ENCODE measurements at regions not wholly inside any gene's neighbourhood (a gene's known extent, or its start where the extent isn't known, plus 50 kb on each side); places are given as distances from the start of the nearest gene placed in this dataset.

DNA sequence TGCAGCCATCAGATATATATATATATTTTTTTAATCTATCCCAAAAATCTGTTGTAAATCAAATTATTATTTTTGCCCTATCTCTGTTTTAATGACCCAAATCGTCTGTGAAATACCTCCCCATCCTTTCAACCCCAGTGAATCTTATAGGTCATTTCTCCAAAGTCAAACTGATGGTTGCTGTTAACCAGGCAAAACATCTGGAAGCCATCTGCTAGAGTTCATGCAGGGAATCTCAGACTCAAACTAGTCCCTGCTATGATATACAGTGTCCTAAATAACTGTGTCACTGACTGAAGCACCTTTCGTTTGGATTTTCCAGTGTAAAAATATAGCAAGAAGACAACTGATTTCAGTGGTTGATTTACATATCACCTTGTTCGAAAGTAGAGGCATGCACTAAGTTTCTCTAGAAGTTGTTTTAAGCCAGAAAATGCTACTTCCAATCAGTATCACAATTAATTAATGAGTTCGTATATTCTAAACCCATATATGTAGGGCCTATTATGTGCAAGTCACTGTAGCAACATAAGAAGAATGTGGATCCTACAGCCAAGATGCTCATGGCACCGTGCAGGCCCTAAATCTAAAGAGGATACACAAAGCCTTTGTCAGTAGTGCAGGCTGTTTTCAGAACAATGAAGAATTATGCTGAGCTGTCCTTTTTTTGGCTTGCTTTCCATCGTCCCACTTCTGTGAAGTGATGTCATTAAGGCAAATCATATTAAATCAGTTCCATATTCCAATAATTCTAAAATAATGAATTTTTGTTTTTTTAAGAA is 566.0 kb downstream of the STK39 start:
- no peaks in the 10 kb centered on the region for H3K9me3 ChIP-seq (ENCODE audit: control insufficient read depth in 3 of 3, low read length in 3 of 3)
- H3K27me3 ChIP-seq (ENCODE audit: control insufficient read depth in 3 of 3, insufficient read depth in 3 of 3, low read length in 3 of 3) = no peaks in the 10 kb centered on the region
- no peak overlapping the region for H3K9ac ChIP-seq (ENCODE audit: low read depth in 1 of 3, low read length in 3 of 3)
- H3K4me3 ChIP-seq (ENCODE audit: low read length in 3 of 3) = no peak overlapping the region
- H3K4me1 ChIP-seq (ENCODE audit: control insufficient read depth in 3 of 3, insufficient read depth in 3 of 3, low read length in 3 of 3) = no peaks in the 10 kb centered on the region
- no peak overlapping the region for H3K27ac ChIP-seq (ENCODE audit: low read depth, low read length)
- no peaks in the 10 kb centered on the region for H3K36me3 ChIP-seq (ENCODE audit: control insufficient read depth in 3 of 3, insufficient read depth in 3 of 3, low read length in 3 of 3)

DNA sequence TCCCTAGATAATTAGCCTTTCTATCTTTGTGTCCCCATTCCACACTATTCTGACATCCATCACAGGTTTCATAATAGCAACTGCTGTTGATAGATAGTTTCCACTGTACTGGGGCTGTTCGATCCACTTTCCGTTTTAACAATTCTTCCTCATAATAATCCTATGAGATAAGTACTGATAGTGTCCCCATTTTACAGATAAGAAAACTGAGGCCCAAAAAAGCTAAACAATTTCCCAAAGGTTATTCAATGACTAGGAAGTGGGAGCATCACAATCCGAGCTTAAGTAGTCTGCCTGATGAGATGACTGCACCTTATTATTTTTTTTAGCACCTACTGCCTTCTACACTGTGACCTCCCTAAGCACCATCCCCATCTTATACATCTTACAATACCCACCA is 569.2 kb downstream of the STK39 start:
- Histone ChIP-seq H3K27ac (ENCODE audit: low read depth, low read length) (no peak overlapping the region), H3K4me1 (ENCODE audit: control insufficient read depth in 3 of 3, insufficient read depth in 3 of 3, low read length in 3 of 3) (no peaks in the 10 kb centered on the region), H3K4me3 (ENCODE audit: low read length in 3 of 3) (no peak overlapping the region), H3K27me3 (ENCODE audit: control insufficient read depth in 3 of 3, insufficient read depth in 3 of 3, low read length in 3 of 3) (no peaks in the 10 kb centered on the region), H3K9ac (ENCODE audit: low read depth in 1 of 3, low read length in 3 of 3) (no peak overlapping the region), H3K36me3 (ENCODE audit: control insufficient read depth in 3 of 3, insufficient read depth in 3 of 3, low read length in 3 of 3) (no peaks in the 10 kb centered on the region), H3K9me3 (ENCODE audit: control insufficient read depth in 3 of 3, low read length in 3 of 3) (no peaks in the 10 kb centered on the region)

DNA sequence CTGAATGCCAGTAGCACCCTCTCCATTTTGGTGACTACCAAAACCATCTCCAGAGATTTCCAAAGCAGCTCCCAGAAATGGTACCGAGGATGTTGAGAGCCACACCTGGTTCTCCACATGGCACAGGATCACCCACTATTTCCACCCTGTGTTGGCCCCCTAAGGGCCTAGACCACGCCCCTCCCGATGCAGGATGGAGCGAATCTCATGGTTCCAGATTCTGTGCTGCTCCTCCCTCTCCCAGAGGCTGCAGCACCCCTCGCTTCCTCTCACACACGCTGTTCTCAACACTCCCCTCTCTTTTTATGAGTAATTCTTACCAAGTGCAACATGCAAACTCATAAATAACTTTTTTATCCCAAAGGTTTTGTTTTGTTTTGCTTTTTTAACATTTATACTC is 571.5 kb downstream of the STK39 start:
- Histone ChIP-seq H3K9ac (ENCODE audit: low read depth in 1 of 3, low read length in 3 of 3) (no peak overlapping the region), H3K9me3 (ENCODE audit: control insufficient read depth in 3 of 3, low read length in 3 of 3) (no peaks in the 10 kb centered on the region), H3K4me1 (ENCODE audit: control insufficient read depth in 3 of 3, insufficient read depth in 3 of 3, low read length in 3 of 3) (no peaks in the 10 kb centered on the region), H3K36me3 (ENCODE audit: control insufficient read depth in 3 of 3, insufficient read depth in 3 of 3, low read length in 3 of 3) (no peaks in the 10 kb centered on the region), H3K27me3 (ENCODE audit: control insufficient read depth in 3 of 3, insufficient read depth in 3 of 3, low read length in 3 of 3) (no peaks in the 10 kb centered on the region), H3K4me3 (ENCODE audit: low read length in 3 of 3) (no peak overlapping the region), H3K27ac (ENCODE audit: low read depth, low read length) (no peak overlapping the region)

DNA sequence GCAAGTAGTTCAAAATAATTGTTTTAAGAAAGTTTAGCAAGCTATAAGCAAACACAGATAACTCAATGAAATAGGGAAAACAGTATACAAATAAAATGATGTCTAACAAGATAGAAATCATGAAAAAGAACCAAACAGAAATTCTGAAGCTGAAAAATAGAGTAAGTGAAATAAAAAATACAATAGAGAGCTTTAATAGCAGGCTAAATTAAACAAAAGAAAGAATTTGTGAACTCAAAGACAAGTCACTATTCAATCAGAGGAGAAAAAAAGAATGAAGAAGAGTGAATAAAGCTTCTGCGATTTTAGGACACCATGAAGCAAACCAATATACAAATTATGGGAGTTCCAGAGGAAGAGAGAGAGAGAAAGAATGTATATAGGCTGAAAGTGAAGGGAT is 576.8 kb downstream of the STK39 start:
- Histone ChIP-seq H3K36me3 (ENCODE audit: control insufficient read depth in 3 of 3, insufficient read depth in 3 of 3, low read length in 3 of 3) (no peaks in the 10 kb centered on the region), H3K4me1 (ENCODE audit: control insufficient read depth in 3 of 3, insufficient read depth in 3 of 3, low read length in 3 of 3) (no peaks in the 10 kb centered on the region), H3K27ac (ENCODE audit: low read depth, low read length) (no peak overlapping the region), H3K4me3 (ENCODE audit: low read length in 3 of 3) (no peak overlapping the region), H3K9ac (ENCODE audit: low read depth in 1 of 3, low read length in 3 of 3) (no peak overlapping the region), H3K27me3 (ENCODE audit: control insufficient read depth in 3 of 3, insufficient read depth in 3 of 3, low read length in 3 of 3) (no peaks in the 10 kb centered on the region), H3K9me3 (ENCODE audit: control insufficient read depth in 3 of 3, low read length in 3 of 3) (peaks cover 0 to 3% (median 2%) of the 10 kb centered on the region in 3 donors)

DNA sequence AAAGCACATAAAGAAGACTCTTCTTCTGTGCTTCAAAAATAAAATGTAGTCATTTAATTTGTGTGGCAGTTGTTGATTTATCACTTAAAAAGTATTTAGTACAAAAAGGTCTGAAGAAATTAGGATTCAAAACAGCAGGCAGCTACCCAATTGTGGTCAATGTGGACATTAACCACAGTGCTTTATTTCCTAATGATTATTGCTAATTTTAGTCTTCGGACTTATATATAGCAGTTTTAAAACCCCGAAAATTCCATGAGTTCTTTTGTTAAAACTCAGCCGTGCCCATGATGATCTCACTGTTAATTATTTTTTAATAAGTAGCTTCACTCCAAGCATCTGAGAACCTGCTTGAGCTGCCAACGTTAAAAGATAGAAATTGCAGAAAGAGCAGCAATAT is 594.3 kb downstream of the STK39 start:
- H3K4me1 ChIP-seq (ENCODE audit: control insufficient read depth in 3 of 3, insufficient read depth in 3 of 3, low read length in 3 of 3) = no peaks in the 10 kb centered on the region
- no peaks in the 10 kb centered on the region for H3K9me3 ChIP-seq (ENCODE audit: control insufficient read depth in 3 of 3, low read length in 3 of 3)
- H3K4me3 ChIP-seq (ENCODE audit: low read length in 3 of 3) = no peak overlapping the region
- no peak overlapping the region for H3K27ac ChIP-seq (ENCODE audit: low read depth, low read length)
- no peaks in the 10 kb centered on the region for H3K27me3 ChIP-seq (ENCODE audit: control insufficient read depth in 3 of 3, insufficient read depth in 3 of 3, low read length in 3 of 3)
- H3K36me3 ChIP-seq (ENCODE audit: control insufficient read depth in 3 of 3, insufficient read depth in 3 of 3, low read length in 3 of 3) = no peaks in the 10 kb centered on the region
- no peak overlapping the region for H3K9ac ChIP-seq (ENCODE audit: low read depth in 1 of 3, low read length in 3 of 3)

DNA sequence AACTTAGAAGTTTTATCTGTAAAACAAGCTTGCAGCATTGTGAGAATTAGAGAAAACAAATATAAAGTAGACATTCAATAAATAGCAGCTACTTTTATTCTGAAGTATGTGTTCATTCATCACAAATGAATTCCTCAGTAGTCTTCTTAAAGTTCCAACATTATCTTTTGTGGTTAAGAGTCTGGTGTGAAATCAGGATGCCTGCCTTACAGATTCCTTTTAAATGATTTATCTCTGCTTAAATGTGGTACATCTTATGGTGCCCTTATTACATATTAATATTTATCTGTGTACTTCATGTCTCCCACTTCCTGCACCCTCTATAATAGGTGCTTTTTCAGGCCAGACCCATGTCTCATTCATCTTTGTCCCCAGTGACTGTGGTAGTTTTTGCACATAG is 595.0 kb downstream of the STK39 start:
- no peaks in the 10 kb centered on the region for H3K4me1 ChIP-seq (ENCODE audit: control insufficient read depth in 3 of 3, insufficient read depth in 3 of 3, low read length in 3 of 3)
- no peaks in the 10 kb centered on the region for H3K9me3 ChIP-seq (ENCODE audit: control insufficient read depth in 3 of 3, low read length in 3 of 3)
- no peaks in the 10 kb centered on the region for H3K36me3 ChIP-seq (ENCODE audit: control insufficient read depth in 3 of 3, insufficient read depth in 3 of 3, low read length in 3 of 3)
- no peak overlapping the region for H3K27ac ChIP-seq (ENCODE audit: low read depth, low read length)
- no peaks in the 10 kb centered on the region for H3K27me3 ChIP-seq (ENCODE audit: control insufficient read depth in 3 of 3, insufficient read depth in 3 of 3, low read length in 3 of 3)
- H3K9ac ChIP-seq (ENCODE audit: low read depth in 1 of 3, low read length in 3 of 3) = no peak overlapping the region
- no peak overlapping the region for H3K4me3 ChIP-seq (ENCODE audit: low read length in 3 of 3)

DNA sequence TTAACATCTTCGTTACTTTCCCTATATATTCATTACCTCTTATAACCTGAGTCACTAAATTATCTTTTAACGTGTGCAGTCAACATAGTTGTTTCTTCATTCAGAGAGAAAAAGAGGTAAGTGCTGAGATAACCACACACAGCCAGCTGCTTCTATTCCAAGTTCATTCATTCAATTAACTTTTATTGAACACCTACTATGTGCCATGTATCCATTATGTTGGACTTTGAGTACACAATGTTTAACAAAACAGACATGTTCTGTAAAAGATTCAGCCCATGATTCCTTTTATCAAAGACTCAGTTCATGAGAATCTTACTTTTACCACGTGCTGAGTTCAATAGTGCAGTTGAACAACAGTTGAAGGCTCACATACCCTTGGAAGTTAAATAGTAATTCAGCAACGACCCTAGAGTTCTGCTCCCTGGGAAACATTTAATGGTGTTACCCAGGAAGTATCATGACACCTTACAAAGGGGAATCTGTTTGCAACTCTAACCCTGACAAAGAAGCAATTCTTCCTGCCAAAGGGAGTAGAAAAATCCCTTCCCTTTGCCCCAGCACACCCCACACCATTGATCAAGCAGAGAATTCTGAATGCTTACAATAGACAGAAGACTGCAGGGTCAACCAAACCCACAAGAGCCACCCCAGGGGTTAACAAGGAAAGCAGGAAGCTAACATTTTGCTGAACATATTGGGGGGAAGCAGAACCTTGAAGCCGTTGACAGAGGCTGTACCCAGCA is 595.8 kb downstream of the STK39 start:
- no peak overlapping the region for H3K9ac ChIP-seq (ENCODE audit: low read depth in 1 of 3, low read length in 3 of 3)
- no peaks in the 10 kb centered on the region for H3K4me1 ChIP-seq (ENCODE audit: control insufficient read depth in 3 of 3, insufficient read depth in 3 of 3, low read length in 3 of 3)
- H3K9me3 ChIP-seq (ENCODE audit: control insufficient read depth in 3 of 3, low read length in 3 of 3) = no peaks in the 10 kb centered on the region
- H3K27ac ChIP-seq (ENCODE audit: low read depth, low read length) = no peak overlapping the region
- no peak overlapping the region for H3K4me3 ChIP-seq (ENCODE audit: low read length in 3 of 3)
- no peaks in the 10 kb centered on the region for H3K36me3 ChIP-seq (ENCODE audit: control insufficient read depth in 3 of 3, insufficient read depth in 3 of 3, low read length in 3 of 3)
- H3K27me3 ChIP-seq (ENCODE audit: control insufficient read depth in 3 of 3, insufficient read depth in 3 of 3, low read length in 3 of 3) = no peaks in the 10 kb centered on the region

DNA sequence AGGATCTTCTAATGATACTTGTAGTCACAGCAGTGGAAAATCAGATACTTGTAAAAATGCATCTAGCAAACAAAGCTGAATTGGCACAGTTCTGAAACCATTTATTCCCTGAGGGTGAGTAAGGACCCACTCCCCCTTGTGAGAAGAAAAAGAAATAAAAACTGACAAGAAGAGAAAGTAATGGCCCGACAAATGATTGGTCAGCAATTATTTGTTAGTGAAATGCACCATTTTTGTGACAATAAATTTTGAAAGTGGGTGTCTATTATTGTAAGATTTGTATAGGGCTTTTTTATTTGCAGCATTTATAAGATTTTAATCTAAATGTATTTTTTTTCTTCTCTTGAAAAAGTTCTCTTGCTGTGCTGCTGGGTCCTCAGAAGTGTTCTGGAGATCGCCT is 600.8 kb downstream of the STK39 start:
- Histone ChIP-seq H3K27me3 (ENCODE audit: control insufficient read depth in 3 of 3, insufficient read depth in 3 of 3, low read length in 3 of 3) (no peaks in the 10 kb centered on the region), H3K27ac (ENCODE audit: low read depth, low read length) (no peak overlapping the region), H3K36me3 (ENCODE audit: control insufficient read depth in 3 of 3, insufficient read depth in 3 of 3, low read length in 3 of 3) (no peaks in the 10 kb centered on the region), H3K9ac (ENCODE audit: low read depth in 1 of 3, low read length in 3 of 3) (no peak overlapping the region), H3K4me1 (ENCODE audit: control insufficient read depth in 3 of 3, insufficient read depth in 3 of 3, low read length in 3 of 3) (no peaks in the 10 kb centered on the region), H3K9me3 (ENCODE audit: control insufficient read depth in 3 of 3, low read length in 3 of 3) (no peaks in the 10 kb centered on the region), H3K4me3 (ENCODE audit: low read length in 3 of 3) (no peak overlapping the region)

DNA sequence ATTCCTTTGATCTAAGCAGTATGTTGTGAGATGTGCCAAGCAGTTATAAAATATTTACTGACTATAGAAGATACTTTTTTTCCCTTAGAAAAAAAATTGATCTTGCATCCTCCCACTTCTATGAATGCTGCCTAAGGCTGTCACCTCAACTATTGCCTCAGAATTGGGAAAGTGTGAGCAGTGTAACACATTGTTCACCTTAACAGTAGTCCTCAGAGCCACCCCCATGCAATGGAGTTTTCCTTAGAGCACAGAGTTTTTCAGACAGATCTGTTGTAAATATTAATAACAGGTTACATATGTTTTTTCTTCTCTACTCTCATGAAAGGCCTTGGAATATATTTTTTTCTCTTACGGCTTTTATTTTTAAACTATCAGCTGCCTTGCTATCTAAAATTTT is 607.3 kb downstream of the STK39 start:
- H3K27me3 ChIP-seq (ENCODE audit: control insufficient read depth in 3 of 3, insufficient read depth in 3 of 3, low read length in 3 of 3) = no peaks in the 10 kb centered on the region
- H3K27ac ChIP-seq (ENCODE audit: low read depth, low read length) = no peak overlapping the region
- no peaks in the 10 kb centered on the region for H3K4me1 ChIP-seq (ENCODE audit: control insufficient read depth in 3 of 3, insufficient read depth in 3 of 3, low read length in 3 of 3)
- no peak overlapping the region for H3K9ac ChIP-seq (ENCODE audit: low read depth in 1 of 3, low read length in 3 of 3)
- H3K9me3 ChIP-seq (ENCODE audit: control insufficient read depth in 3 of 3, low read length in 3 of 3) = no peaks in the 10 kb centered on the region
- no peaks in the 10 kb centered on the region for H3K36me3 ChIP-seq (ENCODE audit: control insufficient read depth in 3 of 3, insufficient read depth in 3 of 3, low read length in 3 of 3)
- no peak overlapping the region for H3K4me3 ChIP-seq (ENCODE audit: low read length in 3 of 3)

DNA sequence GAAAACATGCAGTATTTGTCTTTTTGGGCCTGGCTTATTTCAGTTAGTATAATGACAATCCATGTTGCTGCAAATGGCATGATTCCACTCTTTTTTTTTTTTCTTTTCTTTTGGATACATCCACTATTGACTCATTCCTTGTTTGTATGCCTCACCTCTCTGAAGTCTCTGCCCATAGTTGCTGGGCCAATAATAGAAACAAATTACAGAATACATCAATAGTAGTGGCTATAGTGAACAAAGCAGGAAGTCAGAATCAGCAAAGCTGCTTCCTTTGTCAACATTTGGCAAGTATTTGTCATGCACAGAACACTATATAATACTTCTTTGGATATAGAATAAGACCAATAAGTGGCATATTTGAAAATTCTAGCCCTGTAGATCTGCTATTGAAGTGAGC is 609.7 kb downstream of the STK39 start:
- H3K27ac ChIP-seq (ENCODE audit: low read depth, low read length) = no peak overlapping the region
- H3K4me1 ChIP-seq (ENCODE audit: control insufficient read depth in 3 of 3, insufficient read depth in 3 of 3, low read length in 3 of 3) = no peaks in the 10 kb centered on the region
- no peaks in the 10 kb centered on the region for H3K36me3 ChIP-seq (ENCODE audit: control insufficient read depth in 3 of 3, insufficient read depth in 3 of 3, low read length in 3 of 3)
- H3K9me3 ChIP-seq (ENCODE audit: control insufficient read depth in 3 of 3, low read length in 3 of 3) = no peaks in the 10 kb centered on the region
- no peak overlapping the region for H3K4me3 ChIP-seq (ENCODE audit: low read length in 3 of 3)
- no peak overlapping the region for H3K9ac ChIP-seq (ENCODE audit: low read depth in 1 of 3, low read length in 3 of 3)
- no peaks in the 10 kb centered on the region for H3K27me3 ChIP-seq (ENCODE audit: control insufficient read depth in 3 of 3, insufficient read depth in 3 of 3, low read length in 3 of 3)
